ENCODE measurements at regions not wholly inside any gene's neighbourhood (a gene's known extent, or its start where the extent isn't known, plus 50 kb on each side); places are given as distances from the start of the nearest gene placed in this dataset.

GRCh38 chr5:155727512-155728145 is 599.3 kb upstream of the SGCD start:
- Histone ChIP-seq H3K4me1 (replicated peaks in 1 of 2; ENCODE audit: control insufficient read depth in 2 of 2, insufficient read depth in 2 of 2, low read length in 2 of 2) (no peaks in the 10 kb centered on the region), H3K9ac (ENCODE audit: insufficient read depth in 1 of 2, low read depth in 2 of 2, low read length in 2 of 2) (no peak overlapping the region), H3K4me2 (ENCODE audit: insufficient read depth, low read length) (no peak overlapping the region), H4K20me1 (replicated peaks; ENCODE audit: control insufficient read depth, insufficient read depth, low read length) (no peaks in the 10 kb centered on the region), H3K27me3 (ENCODE audit: control insufficient read depth in 2 of 2, insufficient read depth in 2 of 2, low read length in 2 of 2) (no peaks in the 10 kb centered on the region), H3K27ac (ENCODE audit: extremely low read depth, low read depth, low read length) (no peak overlapping the region), H2AFZ (ENCODE audit: low read depth, low read length) (no peak overlapping the region), H3K9me3 (replicated peaks; ENCODE audit: control insufficient read depth, insufficient read depth, low read depth, low read length) (no peaks in the 10 kb centered on the region), H3K9me1 (ENCODE audit: control insufficient read depth, insufficient read depth, low read length) (no peaks in the 10 kb centered on the region), H3K4me3 (no peak overlapping the region), H3K79me2 (ENCODE audit: control insufficient read depth, insufficient read depth, low read length) (no peaks in the 10 kb centered on the region), H3K36me3 (ENCODE audit: control insufficient read depth, insufficient read depth, low read length) (no peaks in the 10 kb centered on the region)
- DNase-seq (ENCODE audit: extremely low read depth in 1 of 4, low spot score in 3 of 4) = no peak
- intact Hi-C loops (cut with micrococcal nuclease) (no loop called here), in situ Hi-C loops (cut with MboI) (no loop called here)
- CTCF ChIA-PET (ENCODE audit: low intra/inter-chr PET ratio) = no interaction called here
- under 1% methylated on average over 25 of the region's 36 CpGs for WGBS (ENCODE audit: insufficient coverage, low coverage, missing lambda C conversion rate)
- POLR2A ChIA-PET = no interaction called here
- no peak for ATAC-seq
- FAIRE-seq = no peak
- BruUV-seq (replicated peaks) = no TSS peak
- TF ChIP-seq FOXJ2 (tag; IDR thresholded peaks at IDR 0.05) (no peak), HMG20A (CRISPR knock-in tag; conservative IDR thresholded peaks at IDR 0.05) (no peak), NR3C1 (CRISPR knock-in tag; IDR thresholded peaks at IDR 0.05) (no peak), ETV6 (IDR thresholded peaks at IDR 0.05; ENCODE audit: borderline replicate concordance in 1 of 2, low read depth in 2 of 2, low read length in 1 of 2) (no peak), ETV6 (CRISPR knock-in tag; IDR thresholded peaks at IDR 0.05; ENCODE audit: borderline replicate concordance) (no peak), TFE3 (CRISPR knock-in tag; IDR thresholded peaks at IDR 0.05) (no peak)
